GM18873 (cell line): ENCODE measurements at regions not wholly inside any gene's neighbourhood (a gene's known extent, or its start where the extent isn't known, plus 50 kb on each side); places are given as distances from the start of the nearest gene placed in this dataset.
A peak's percentile ranks its signal among the peaks of the same experiment; 100 is the strongest.

ENCODE experiments used
- ATAC-seq: cut with Tn5 transposase; IDR thresholded peaks from one replicate; pipeline ENCODE4 v1.9.1; 2021; ENCODE audit warnings: mild to moderate bottlenecking, moderate library complexity, moderate number of reproducible peaks; ENCODE audit not compliant: unreplicated experiment, low FRiP score

- ATAC-seq = no peak
Observed at GRCh38 chr2:38174131-38174530, 98.2 kb upstream of the CYP1B1 start.

GRCh38 chr2:38173683-38174082 lies 97.7 kb upstream of the CYP1B1 start:
- no peak for ATAC-seq

GRCh38 chr2:38171208-38171855 lies 95.4 kb upstream of the CYP1B1 start:
- ATAC-seq = no peak

GRCh38 chr2:38170733-38171132 lies 94.8 kb upstream of the CYP1B1 start:
- no peak for ATAC-seq

- ATAC-seq = no peak
Observed at GRCh38 chr2:38170067-38170466, 94.1 kb upstream of the CYP1B1 start.

GRCh38 chr2:38168710-38169480 lies 92.9 kb upstream of the CYP1B1 start:
- ATAC-seq = no peak

- no peak for ATAC-seq
Observed at GRCh38 chr2:38167968-38168350, 92.0 kb upstream of the CYP1B1 start.

GRCh38 chr2:38165698-38166097 lies 89.7 kb upstream of the CYP1B1 start:
- ATAC-seq = no peak

- peak; percentile 73 for ATAC-seq
Observed at GRCh38 chr2:38164881-38165280, 88.9 kb upstream of the CYP1B1 start.

- no peak for ATAC-seq
Observed at GRCh38 chr2:38163579-38163978, 87.6 kb upstream of the CYP1B1 start.

- ATAC-seq = no peak
Observed at GRCh38 chr2:38163006-38163405, 87.1 kb upstream of the CYP1B1 start.

- ATAC-seq = no peak
Observed at GRCh38 chr2:38160516-38160915, 84.6 kb upstream of the CYP1B1 start.

- ATAC-seq = no peak
Observed at GRCh38 chr2:38159597-38159996, 83.6 kb upstream of the CYP1B1 start.

- no peak for ATAC-seq
Observed at GRCh38 chr2:38159191-38159590, 83.2 kb upstream of the CYP1B1 start.

- no peak for ATAC-seq
Observed at GRCh38 chr2:38158378-38159118, 82.6 kb upstream of the CYP1B1 start.

- ATAC-seq = no peak
Observed at GRCh38 chr2:38156436-38156835, 80.5 kb upstream of the CYP1B1 start.

- ATAC-seq = no peak
Observed at GRCh38 chr2:38155015-38155414, 79.1 kb upstream of the CYP1B1 start.

GRCh38 chr2:38154395-38154794 lies 78.4 kb upstream of the CYP1B1 start:
- no peak for ATAC-seq

- no peak for ATAC-seq
Observed at GRCh38 chr2:38153476-38154135, 77.7 kb upstream of the CYP1B1 start.

GRCh38 chr2:38152913-38153312 lies 77.0 kb upstream of the CYP1B1 start:
- no peak for ATAC-seq

GRCh38 chr2:38152035-38152434 lies 76.1 kb upstream of the CYP1B1 start:
- ATAC-seq = no peak
